GM19372 (cell line): ENCODE measurements at regions not wholly inside any gene's neighbourhood (a gene's known extent, or its start where the extent isn't known, plus 50 kb on each side); places are given as distances from the start of the nearest gene placed in this dataset.

ENCODE experiments used
- ATAC-seq: cut with Tn5 transposase; IDR thresholded peaks from one replicate; pipeline ENCODE4 v1.9.1; 2021; ENCODE audit warnings: mild to moderate bottlenecking, low read depth, moderate library complexity; ENCODE audit not compliant: unreplicated experiment

DNA sequence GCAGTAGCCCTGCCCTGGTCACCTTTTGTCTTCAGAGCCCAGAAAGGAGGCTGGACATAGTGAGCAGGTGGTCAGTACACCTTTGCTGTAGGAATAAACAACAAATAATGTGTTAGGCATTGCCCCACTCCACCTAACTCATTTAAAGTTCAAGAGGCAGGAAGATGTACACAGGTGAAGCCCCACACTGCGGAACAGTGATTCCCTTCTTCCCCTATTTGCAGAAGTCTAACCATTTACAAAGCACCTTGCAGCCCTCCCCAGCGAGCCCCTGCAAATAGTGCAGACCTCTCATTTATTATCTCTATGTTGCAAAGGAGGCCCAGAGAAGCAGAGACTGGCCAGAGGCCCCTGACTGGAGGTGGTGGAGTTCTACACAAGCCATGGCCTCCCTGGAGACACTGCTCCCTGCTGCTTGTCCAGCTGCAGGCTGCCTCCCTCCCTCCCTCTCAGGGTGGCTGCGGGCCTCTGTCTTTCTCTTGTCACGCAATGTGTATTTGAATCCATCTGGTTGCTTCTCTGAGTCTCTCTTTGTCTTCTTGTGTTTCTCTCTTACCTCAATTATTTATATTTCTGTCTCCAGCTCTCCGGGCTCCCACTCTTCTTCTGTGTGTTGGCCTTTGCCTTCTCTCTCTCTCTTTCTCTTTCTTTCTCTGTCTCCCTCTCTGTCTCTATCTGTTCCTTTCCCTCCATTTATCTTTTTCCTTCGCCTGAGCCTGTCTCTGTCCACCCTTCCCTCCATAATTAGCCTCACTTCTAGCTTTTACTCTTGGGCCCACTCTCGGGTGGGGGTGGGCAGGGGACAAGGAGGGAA, 59.1 kb upstream of the PRDM11 start:
- no peak for ATAC-seq

DNA sequence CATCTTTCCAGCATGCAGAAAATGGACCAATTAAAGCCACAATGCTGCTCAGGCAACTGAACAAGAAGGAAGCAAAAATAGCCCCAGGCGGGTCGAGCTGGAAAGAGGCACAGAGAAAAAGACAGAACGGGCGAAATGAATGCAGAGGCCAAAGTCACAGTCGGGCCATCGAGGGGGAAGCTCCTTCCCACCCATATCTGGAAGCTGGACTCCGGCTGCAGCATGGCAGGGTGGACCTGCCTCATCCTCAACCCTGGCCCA, 58.6 kb upstream of the PRDM11 start:
- no peak for ATAC-seq

DNA sequence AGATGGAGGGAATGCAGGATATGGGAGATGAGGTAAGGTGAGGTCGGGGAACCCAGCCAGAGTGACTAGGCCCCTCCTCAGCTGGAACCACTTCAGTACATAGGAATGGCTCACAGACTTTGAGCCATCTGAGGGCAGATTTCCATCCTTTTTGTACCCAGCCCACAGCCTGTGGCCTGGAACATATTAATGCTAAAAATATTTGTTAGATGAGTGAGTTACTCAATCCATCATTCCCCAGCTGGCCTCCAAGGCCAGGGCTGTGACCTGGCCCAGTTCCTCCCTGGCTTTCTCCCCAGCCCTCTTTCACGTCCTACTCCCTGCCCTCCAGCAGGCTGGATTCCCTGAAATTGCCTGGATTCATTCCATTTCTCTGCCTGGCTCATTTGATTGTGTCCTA, 57.2 kb upstream of the PRDM11 start:
- no peak for ATAC-seq

DNA sequence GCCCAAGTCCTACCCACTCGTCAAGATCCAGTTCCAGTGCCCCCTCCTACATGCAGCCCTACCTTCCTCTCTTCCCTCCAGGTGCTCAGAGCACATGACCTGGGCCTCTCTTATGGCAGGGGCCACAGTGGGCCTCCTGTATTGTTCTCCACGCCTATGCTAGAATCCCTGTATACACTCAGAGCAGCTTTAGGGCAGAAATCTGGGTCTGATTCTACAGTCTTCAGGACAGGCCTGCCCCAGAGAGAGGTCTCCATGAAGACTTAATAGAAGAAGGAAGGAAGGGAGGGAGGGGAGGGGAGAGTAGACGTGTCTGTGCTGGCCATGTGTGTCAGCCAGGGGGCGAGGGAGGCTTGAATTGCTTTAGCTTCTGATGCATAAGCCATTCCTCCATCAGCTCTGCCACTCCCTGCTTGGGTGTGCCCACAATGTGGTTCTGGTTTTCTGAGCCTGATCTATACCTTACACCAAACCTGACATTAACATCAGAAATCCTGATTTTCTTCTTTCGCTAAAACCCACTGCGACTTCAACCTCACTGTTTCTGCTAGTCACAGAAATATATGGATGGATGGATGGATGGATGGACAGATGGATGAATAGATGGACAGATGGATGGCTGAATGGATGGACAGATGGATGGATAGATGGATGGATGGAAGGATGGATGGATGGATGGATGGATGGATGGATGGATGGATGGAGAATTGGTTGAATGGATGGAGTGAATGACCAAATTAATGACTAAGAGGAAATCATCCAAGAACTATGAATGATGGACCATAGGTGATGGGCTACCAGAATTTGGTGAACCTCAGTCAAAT, 56.6 kb upstream of the PRDM11 start:
- no peak for ATAC-seq

DNA sequence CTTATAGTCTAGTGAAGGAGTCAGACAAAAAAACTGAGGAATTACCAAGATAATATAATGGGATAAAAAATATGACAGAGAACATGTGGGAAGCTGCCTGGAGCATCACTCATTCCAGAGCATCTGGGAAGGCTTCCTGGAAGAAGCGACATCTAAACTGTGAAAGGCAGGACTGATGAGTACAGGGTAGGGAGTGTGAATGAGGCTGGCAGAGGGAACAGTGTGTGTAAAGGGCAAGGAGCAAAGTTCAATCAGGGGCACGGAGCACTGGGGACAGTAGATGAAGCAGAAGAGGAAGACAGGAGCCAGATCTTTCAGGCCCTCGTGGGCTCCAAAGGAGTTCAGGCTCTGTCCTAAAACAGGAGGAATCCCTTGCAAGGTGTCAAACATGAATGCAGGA, 55.8 kb upstream of the PRDM11 start:
- ATAC-seq = no peak

DNA sequence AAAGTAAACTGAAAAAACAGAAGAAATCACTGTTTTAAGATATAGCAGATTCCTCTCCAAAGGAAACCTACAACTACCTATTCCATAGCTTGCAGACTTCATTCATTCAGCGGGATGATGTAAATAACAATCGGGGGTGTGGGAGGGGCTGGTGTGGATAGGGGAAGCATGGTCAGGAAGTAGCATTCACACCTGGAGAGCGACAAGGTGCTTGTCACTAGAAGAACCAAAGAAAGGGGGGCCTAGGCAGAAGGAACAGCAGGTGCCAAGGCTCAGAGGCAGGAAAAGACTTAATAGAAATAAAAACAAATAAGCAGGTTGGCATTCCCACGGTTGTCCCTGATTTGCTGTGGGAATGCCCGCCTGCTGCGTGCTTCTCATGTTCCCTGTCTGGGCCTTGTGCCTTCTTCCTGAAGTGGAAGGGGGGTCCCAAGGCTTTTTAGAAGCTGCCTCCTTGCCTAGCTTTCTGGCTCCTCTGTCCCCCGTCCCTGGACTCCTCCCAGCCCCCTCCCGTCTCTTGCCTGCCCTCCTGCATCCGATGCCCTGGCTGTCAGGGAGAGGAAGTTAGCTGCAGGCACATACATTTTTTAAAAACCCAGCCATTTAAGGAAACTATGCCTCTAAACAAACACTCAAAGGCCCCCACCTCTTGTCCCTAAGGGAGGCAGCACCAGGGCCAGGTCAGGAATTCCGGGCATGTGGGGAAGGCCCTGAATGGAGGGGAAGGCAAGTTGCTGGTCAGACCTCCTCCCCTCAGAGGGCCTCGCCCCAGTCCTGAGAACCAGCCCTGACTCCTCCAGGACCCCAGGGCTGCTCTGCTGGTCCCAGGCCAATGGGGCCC, 54.7 kb upstream of the PRDM11 start:
- ATAC-seq = no peak

DNA sequence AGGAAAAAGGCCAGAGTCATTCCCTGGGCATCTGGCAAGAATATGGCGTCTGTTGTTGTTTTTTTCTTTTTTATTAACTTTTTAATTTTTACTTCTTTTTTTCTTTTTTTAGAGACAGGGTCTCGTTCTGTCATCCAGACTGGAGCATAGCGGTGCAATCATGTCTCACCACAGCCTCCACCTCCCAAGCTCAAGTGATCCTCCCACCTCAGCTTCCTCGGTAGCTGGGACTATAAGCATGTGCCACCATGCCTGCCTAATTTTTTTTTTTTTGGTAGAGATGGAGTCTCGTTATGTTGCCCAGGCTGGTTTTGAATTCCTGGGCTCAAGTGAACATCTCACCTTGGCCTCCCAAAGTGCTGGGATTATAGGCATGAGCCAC, 54.0 kb upstream of the PRDM11 start:
- no peak for ATAC-seq

DNA sequence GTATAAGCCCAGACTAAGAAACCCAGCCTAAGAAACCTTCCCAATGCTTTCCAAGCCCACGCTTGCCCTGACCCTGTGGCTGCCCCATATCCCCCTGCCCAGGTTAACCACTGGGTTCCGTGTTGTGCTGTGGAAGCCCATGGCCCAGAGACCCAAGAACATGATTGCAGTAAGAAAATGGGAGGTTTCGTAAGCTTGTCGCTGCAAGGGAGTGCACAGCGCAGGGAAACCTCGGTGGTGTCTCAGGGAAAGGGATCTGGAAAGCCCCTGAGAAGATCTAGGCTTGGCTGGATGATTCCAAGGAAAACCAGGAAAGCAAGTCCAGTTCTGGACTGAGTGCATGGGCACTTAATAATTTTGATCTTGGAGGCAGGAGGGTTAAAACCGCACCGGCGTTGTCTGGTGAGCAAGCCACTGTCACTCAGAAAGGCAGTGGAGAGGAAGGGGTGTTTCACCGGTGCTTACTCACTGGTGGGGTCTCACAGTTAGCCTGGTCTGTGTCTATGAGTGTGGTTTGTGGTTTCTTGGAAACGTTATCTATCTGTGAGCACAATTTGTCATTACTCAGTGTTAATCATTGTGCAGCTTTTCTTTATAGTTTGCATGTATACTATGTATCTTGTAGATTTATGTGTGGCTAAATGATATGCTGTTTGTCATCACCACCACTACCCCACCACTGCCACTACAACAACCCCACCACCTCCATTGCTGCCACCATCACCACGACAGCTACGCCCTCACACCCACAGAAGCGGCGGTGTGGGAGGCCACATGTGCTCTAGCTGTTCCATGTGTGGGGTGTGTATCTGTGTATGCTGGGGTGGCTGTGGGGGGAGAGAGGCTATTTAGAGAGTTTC, 53.3 kb upstream of the PRDM11 start:
- no peak for ATAC-seq

DNA sequence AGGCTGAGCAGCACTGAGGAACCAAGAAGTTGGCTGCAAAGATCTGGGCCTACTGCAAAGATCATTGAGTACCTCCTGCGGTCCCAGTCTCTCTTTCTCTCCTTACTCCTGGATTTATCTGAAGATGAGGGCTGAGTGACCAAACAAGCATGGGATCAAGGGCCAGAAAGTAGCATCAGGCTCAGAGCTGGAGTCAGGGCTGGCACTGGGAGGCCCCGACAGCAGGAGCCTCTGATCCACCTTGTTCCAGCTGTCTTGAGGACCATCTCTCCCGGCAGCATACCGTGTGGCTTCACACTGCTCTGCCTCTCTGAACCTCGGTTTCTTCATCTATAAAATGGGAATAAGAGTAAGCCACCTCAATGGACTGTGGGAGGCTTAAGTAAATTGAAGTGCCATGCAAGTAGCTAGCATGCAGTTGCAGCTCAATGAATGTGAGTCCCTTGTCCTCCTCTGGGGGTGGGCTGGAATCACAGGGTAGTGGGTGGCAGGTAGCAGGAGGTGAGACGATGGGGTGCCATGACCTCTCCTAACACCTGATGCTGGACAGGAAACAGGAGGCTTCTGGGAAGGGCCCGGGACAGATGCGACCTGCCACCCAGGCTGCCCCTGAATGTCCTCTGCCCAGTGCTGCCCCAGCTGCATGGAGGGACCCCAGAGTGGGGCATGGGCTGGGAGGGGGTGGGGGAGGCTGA, 52.5 kb upstream of the PRDM11 start:
- no peak for ATAC-seq

DNA sequence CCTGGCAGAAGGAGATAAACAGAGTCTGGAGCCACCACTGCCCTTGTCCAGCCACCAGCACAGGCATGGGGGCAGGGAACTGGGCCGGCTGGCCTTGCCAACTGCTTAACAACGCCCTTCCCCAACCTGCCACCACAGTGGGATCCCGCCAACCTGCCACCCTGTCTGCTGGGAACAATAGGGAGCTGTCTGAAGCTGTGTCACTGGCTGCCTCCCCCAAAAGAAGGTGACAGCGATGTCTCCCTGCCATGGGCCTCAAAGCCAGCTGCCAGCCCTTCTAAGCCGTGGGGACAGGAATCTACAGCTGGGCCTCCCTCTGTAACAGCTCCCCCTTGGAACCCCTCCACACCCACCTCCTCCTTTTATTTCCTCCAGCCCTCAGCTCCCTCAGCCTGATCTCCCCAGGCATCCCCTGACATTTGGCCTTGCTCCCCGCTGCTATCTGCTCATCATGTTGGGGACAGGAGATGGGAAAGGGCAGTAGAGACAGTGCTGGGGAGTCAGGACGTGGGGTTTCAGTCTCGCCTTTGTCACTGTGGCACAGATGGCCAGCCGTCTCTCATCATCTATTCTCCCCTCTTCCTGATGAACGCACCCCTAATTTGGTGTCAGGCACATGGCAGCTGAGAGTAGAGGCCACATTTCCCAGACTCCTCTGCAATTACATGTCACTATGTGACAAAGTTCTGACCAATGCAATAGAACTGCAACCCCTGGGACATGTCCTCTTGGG, 51.3 kb upstream of the PRDM11 start:
- no peak for ATAC-seq

DNA sequence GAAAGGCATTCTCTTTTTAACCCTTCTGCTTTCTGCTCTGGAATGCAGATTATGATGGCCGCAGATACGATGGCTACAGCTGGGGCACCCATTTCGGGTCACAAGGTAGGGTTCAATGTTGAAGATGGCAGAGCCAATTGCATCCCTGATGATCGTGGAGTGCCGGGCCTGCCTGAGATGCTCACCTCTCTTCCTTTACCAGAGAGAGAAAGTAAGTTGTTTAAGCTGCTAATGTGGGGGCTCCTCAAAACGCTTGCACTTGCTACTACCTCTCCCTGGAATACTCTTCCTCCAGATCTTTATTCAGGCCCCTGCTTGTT, 50.8 kb upstream of the PRDM11 start:
- no peak for ATAC-seq

DNA sequence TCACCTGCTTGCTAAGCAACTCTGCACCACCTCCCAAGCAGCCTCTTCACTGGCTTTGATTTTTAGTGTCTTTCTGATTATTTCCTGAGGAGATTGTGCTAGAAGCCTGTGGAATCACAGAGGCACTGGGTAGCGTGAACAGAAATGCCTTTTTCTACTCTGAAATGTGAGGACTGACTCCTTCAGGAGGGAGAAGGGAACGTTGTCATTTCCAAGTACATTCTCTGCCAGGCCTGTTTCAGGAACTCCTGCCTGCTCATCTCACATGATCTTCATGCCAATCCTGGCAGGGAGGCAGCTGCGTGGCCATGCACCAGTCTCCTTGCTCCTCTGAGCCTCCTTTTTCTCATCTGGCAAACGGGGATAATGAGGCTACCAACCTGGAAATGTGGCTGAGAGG, 49.8 kb upstream of the PRDM11 start:
- ATAC-seq = no peak
